GM19452 (cell line): ENCODE measurements at regions not wholly inside any gene's neighbourhood (a gene's known extent, or its start where the extent isn't known, plus 50 kb on each side); places are given as distances from the start of the nearest gene placed in this dataset.
A peak's percentile ranks its signal among the peaks of the same experiment; 100 is the strongest.
"Not testable (repeated sequence)": the region's sequence is repeated elsewhere in the genome, so short reads cannot be mapped to it uniquely, and the experiment has no call there.

Source experiments
- ATAC-seq: cut with Tn5 transposase; IDR thresholded peaks from one replicate; pipeline ENCODE4 v1.9.1; 2021; ENCODE audit not compliant: unreplicated experiment

DNA sequence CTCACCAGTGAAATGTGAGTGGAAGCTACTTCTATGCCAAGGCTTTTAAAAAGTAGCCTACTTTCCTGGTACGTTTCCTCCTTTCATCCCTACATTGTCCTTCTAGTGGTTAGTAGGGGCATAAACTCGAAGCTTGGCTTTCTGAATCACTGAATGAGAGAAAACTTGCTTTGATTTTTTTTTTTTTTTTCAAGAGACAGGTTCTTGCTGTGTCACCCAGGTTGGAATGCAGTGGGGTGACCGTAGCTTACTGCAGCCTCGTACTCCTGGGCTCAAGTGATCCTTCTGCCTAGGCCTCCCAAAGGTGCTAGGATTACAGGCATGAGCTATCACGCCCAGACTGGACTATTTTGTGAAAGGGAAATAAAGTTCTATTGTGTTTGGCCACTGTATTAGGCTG lies 89.1 kb upstream of the IGFBP7 start:
- ATAC-seq: no peak

DNA sequence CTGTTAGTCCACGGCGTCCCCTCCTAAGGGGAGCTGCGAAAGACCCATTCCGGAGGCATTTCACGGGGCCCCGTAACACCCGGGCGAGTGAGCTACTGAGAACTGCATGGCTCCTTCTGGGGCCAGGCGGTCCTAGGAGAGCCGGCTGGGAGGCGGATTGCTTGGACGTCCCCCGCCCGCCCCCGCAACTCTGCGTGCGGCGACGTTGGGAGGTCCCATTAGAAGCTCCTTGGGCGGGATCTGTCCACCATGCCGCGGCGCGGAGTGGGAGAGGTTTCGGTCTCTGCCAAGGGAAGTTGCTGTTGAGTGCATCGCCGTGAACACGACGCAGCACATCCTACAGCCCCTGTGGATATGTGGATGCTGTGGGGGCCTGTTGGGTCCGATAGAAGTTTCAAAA lies 85.4 kb upstream of the IGFBP7 start:
- ATAC-seq: no peak

DNA sequence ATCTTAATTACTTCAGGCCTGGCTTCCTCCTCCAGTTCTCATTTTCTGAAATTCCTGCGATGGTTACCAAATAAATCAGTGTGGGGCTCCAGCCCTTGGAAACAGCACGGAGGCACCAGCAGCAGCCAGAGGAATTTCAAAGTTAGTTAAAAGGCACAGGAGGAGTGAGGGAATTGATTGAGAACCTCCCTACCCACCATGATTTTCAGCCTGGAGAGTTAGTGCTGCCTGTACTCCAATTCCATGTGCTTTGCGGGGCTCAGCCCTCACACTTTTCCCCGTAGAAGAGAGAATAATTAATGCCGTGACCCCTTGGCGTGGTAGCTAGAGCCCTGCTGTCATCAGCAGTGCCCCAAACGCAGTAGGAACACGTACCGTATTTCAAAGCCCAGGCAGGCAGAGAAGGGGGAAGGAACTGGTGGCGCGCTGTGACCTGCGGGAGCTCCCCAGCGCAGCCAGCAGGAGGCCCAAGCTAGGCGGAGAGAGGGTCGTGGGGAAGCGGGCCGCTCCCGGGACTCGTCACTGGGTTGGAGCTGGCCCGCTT lies 84.0 kb upstream of the IGFBP7 start:
- no peak for ATAC-seq

DNA sequence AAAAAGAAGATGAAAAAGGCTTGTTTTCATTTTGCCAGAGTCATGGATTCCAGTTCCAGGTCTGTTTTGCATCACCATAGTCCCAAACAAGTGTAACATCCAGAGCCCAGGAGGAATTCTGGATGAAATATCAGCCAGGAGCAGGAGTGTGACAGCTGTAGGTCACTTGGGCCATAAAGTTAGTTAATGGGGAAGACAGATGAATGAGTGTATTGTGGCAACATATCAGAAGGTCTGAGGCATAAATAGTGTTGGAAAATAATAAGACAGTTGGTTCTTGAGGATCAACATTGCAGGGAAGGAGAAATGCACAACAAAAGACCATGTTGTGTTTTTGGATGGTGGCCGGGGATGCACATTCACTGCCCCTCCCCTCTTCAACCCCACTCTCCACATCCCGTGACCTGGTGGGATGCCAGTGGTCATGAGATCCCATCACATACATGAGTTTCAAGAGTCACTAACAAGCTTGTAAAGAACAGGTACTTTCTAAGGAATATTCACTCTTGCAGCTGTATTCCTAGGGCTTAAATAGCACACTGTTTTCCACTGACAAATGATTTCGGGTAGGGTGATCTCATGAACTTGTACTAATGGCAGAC lies 83.1 kb upstream of the IGFBP7 start:
- no peak for ATAC-seq

DNA sequence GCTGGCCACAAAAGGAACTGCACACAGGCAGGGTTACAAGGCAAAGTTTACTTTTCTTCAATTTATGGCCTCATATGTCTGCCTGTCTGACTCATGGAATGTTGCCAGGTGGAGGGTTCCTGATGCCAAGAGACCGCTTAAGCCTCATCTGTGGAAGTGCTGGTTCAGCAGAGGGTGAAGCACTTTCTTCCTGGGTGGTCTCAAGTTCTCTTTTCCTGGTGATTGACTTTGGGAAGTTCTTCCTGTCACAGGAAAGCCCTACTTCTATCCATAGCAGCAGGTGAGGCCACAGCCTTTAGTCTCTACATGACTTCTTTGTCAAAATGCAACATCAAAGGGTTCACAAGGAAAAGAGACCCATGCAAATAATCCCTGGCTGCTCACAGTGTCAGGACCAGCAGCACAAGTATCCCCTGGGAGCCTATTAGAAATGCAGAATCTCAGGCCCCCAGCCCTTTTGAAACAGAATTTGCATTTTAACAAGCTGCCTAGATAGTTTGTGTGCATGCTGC lies 81.4 kb upstream of the IGFBP7 start:
- ATAC-seq: no peak

DNA sequence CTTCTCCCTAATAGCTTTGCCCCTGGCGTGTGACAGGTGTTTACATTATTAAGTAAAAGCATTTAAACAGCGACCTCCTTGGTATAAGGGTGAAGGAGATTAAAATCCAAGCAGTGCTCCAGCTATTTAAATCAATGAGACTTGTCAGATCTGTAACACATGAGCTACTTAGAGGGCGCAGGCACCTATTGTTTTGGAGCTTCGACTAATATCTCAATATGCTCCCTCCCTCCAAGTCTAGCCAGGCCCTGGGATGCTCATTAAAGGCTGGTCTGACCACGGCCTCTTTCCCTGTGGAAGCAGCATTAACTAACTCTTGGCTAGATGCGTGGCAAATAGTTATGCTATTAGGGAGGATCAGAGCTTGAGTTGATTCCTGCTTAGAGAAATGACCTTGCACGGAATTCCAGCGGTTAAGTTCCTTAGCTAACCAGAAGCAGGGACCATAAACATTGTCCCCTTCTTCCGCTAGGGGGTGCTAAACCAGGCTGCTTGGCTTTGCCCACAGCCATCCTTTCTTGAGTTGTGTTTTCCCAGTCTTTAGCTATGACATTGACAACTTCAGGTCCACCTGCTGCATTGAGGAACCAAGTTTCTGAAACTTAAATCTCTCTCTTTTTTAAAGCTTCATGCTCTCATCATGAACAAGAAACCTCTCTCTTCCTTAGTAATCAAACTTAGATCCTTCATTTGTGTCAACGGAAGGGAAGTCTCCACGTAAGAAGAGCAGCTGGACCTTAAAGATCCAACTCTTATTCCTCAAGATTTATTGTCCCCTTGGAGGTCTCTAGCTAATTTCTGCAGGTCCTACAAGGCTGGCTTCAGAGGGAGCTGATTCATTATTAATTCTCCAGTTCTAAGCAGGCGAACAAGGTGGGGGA lies 80.7 kb upstream of the IGFBP7 start:
- peak; percentile 70 for ATAC-seq

DNA sequence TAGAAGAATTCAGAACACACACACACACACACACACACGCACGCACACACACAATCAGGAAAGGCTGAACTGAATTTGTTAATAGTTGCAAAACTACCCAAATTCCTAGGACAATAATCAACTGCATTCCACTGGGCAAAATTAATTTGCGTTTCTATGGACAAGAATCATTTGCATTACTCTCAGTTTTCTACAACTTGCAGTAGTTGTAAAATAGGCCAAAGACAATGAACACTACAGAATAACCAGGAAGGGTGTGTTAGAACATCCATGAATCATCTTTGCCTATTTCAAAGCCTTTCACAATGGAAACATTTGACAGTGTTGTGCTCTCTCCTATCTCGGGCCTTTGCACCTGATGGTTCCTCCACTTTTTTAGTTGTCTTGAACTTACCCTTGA lies 77.1 kb upstream of the IGFBP7 start:
- ATAC-seq: no peak

DNA sequence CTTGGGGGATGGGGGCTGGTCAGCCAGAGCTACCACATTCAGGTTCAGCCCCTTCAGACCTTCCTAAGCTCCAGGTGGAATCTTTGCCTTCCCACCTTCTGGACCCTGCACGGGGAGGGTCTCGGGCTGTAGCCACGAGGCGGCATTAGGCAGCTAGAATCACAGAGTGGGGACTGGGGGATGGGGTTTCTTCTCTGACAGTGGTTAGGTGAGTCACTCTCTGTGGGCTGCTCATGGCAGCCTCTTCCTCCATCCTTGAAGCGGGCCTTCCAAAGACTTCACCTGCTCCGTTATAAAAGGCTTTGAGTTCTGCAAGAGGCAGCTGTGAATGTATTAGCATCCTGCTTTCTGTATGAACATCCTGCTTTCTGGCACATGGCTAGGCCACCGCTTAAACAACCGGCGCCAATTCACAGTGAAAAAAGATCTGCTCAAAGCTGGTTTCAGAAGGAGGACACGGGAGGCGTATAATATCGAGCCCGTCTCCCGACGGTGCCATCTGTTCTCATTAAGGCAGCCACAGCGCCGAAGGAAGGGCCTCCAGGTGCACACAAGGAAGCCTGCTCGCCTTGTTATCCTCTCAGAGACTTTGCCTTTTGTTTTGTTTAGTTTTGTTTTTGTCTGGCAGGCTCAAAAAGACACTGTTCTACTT lies 74.3 kb upstream of the IGFBP7 start:
- no peak for ATAC-seq

DNA sequence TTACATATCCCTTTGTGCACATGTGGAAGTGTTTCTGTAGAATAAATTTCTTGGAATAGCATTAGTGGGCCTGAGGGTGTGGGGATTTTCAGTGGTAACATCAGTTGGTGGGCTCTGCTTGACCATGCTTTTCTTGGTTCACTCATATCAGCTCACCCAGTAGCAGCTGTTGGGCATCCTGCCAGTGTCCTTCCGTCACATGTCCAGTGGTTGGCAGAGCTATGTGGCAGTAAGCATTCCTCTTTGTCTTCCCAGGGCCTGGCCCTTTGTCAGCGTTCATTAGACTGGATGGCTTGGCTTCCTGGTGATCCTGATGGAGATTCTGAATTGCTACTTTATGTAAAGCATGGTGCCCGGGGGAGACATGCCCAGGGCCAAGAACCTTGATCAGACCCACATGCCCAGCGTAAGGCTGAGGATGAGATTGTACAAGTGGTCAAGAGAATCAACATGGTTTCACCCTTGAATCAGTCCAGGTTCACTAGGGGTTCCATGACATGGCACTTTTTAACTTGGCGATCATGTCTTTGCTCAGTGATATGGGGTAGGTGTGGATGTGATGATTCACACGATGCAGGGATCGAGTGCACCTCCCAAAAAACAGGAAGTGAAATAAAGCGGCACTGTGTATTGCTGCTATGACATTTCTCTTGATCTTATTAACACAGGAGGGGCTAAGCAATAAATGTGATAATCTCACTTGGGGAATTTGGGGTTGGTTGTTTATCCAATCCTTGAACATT lies 72.1 kb upstream of the IGFBP7 start:
- ATAC-seq: no peak

DNA sequence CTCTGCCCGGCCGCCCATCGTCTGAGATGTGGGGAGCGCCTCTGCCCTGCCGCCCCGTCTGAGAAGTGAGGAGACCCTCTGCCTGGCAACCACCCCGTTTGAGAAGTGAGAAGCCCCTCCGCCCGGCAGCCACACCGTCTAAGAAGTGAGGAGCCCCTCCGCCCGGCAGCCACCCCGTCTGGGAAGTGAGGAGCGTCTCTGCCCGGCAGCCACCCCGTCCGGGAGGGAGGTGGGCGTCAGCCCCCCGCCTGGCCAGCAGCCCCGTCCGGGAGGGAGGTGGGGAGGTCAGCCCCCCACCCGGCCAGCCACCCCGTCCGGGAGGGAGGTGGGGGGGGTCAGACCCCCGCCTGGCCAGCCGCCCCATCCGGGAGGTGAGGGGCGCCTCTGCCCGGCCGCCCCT lies 63.0 kb upstream of the IGFBP7 start:
- not testable (repeated sequence) for ATAC-seq

DNA sequence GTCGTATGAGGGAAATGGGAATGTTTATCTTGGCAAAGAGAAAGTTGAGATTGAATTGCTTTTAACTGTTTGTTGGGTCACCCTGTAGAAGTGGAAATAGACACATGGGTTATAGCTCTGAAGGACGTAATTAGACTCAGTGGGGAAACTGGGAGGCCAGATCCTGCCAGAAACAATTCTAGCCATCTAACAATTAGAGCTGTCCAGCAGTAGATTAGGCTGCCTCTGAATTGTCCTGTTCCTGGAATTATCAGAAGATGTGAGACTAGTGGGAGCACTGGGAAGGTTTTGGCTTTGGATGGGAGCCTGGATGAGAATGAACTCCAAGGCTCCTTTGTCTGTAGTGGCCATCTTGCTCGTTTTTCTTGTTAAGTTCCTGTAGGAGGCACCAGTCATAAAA lies 61.9 kb upstream of the IGFBP7 start:
- ATAC-seq: no peak

DNA sequence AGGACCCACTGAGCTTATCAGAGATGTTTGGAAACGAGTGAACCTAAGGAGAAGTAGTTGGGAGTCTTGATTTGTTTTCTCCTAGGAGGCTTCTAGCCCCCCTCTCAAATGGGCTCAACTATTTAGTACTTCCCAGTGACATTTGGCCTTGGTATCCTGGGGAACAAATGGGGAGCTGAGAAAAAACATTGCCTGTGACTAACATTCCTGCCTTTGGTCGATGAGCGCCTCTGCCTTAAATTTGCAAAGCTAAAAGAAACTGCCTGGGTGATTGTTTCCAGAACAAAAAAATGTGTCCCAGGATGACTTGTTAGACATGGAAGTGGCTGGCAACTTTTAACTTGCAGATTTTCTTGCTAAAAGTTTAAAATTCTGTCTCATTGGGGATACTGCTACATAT lies 58.8 kb upstream of the IGFBP7 start:
- ATAC-seq: no peak

DNA sequence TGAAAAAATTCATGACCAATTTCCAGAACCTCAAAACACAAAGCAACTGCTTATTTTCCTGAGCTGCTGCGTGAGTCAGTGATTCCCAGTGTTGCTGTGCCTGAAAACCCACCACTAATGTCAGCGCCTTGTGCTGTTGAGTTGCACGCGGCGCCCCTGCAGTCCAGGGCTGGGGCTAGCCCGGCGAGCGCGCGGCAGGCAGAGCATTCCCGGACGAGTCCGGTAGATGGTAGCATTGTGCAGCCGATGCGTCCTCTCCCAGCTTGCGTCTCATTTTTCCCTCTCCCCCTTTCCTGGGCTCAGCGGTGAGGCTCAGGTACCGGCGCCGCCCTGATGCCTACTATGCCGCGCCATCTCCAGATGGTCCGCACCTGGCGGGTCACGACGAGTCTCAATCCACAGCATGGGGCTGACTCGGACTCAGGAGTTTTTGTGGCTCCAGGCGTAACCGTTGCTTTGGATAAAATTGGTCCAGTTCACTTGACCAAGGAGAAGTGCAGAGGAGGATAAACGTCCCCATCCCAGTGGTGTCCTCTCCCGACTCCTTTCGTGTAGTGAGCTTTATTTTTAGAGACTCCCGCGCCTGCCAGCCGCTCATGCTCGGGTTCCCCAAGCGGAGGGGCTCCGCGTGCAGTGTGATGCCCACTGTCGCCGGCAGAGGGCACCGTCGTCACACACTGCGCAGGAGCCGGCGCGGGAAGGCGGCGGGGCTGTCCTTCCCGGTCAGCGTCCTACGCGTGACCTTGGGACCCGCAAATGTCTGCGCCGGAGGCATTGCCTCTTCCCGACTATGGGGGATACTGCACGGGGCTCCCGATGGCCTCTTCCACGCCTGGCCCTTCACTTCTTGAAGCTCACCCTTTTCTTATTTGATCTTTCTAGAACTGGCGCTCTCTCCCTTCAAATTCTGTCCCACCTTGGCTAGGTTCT lies 53.6 kb upstream of the IGFBP7 start:
- peak; percentile 94 for ATAC-seq

DNA sequence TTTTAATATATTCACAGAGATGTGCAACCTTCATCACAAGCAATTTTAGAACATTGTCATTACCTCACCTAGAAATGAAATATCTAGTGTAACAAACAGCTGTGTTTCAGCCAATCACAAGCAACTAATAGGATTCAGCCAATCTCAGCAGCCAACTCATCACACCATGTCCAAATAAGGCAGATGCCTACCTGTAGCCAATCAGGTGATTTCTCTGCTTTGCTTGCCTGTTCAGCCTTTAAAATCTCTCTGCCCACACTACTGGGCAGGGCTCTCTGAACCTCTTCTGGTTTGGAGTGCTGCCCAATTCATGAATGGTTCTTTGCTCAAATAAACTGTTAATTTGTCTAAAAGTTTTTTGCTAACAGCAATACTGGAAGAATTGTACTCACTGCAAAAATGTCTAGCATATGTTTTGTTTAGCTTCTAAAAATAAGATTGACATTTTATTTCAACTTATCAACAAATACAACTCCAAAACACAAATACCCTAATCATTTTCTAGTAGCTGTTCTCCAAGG lies 52.4 kb upstream of the IGFBP7 start:
- ATAC-seq: no peak
